ENCODE measurements at regions not wholly inside any gene's neighbourhood (a gene's known extent, or its start where the extent isn't known, plus 50 kb on each side); places are given as distances from the start of the nearest gene placed in this dataset.
"Not testable (repeated sequence)": the region's sequence is repeated elsewhere in the genome, so short reads cannot be mapped to it uniquely, and the experiment has no call there.

GRCh38 chr14:53380052-53380866 lies 227.1 kb upstream of the DDHD1 start:
- Mint-ChIP-seq H3K27ac (no peak overlapping the region), H3K9me3 (no peaks in the 10 kb centered on the region), H3K4me1 (ENCODE audit: low read depth) (no peaks in the 10 kb centered on the region), H3K27me3 (ENCODE audit: low read depth) (no peaks in the 10 kb centered on the region), H3K4me3 (ENCODE audit: low read depth) (no peak overlapping the region), H3K36me3 (ENCODE audit: low read depth) (no peaks in the 10 kb centered on the region)
- intact Hi-C loops (cut with micrococcal nuclease): no loop called here
- no peak for DNase-seq (ENCODE audit: low spot score)

GRCh38 chr14:53378142-53378541 lies 225.0 kb upstream of the DDHD1 start:
- Mint-ChIP-seq H3K27me3 (ENCODE audit: low read depth) (no peaks in the 10 kb centered on the region), H3K9me3 (no peaks in the 10 kb centered on the region), H3K4me1 (ENCODE audit: low read depth) (no peaks in the 10 kb centered on the region), H3K36me3 (ENCODE audit: low read depth) (no peaks in the 10 kb centered on the region), H3K4me3 (ENCODE audit: low read depth) (no peak overlapping the region), H3K27ac (no peak overlapping the region)
- intact Hi-C loops (cut with micrococcal nuclease): no loop called here
- no peak for DNase-seq (ENCODE audit: low spot score)

- H3K4me1 Mint-ChIP-seq (ENCODE audit: low read depth): no peaks in the 10 kb centered on the region
- H3K9me3 Mint-ChIP-seq: no peaks in the 10 kb centered on the region
- H3K27me3 Mint-ChIP-seq (ENCODE audit: low read depth): no peaks in the 10 kb centered on the region
- H3K27ac Mint-ChIP-seq: no peak overlapping the region
- no peak overlapping the region for H3K4me3 Mint-ChIP-seq (ENCODE audit: low read depth)
- no peak for DNase-seq (ENCODE audit: low spot score)
- no peaks in the 10 kb centered on the region for H3K36me3 Mint-ChIP-seq (ENCODE audit: low read depth)
- intact Hi-C loops (cut with micrococcal nuclease): no loop called here
Observed at GRCh38 chr14:53376064-53376463, 222.9 kb upstream of the DDHD1 start.

- no peaks in the 10 kb centered on the region for H3K4me1 Mint-ChIP-seq (ENCODE audit: low read depth)
- intact Hi-C loops (cut with micrococcal nuclease): no loop called here
Observed at GRCh38 chr14:53375599-53375998, 222.5 kb upstream of the DDHD1 start.

GRCh38 chr14:53368711-53369201 lies 215.6 kb upstream of the DDHD1 start:
- Mint-ChIP-seq H3K27ac (no peak overlapping the region), H3K27me3 (ENCODE audit: low read depth) (no peaks in the 10 kb centered on the region)

More at GRCh38 chr14:53375599-53375998, 222.5 kb upstream of the DDHD1 start:
- Mint-ChIP-seq H3K27ac (no peak overlapping the region), H3K4me3 (ENCODE audit: low read depth) (no peak overlapping the region), H3K36me3 (ENCODE audit: low read depth) (no peaks in the 10 kb centered on the region), H3K27me3 (ENCODE audit: low read depth) (no peaks in the 10 kb centered on the region), H3K9me3 (no peaks in the 10 kb centered on the region)
- DNase-seq (ENCODE audit: low spot score): no peak

GRCh38 chr14:53368066-53368465 lies 214.9 kb upstream of the DDHD1 start:
- H3K4me3 Mint-ChIP-seq (ENCODE audit: low read depth): no peak overlapping the region
- intact Hi-C loops (cut with micrococcal nuclease): no loop called here
- DNase-seq (ENCODE audit: low spot score): no peak
- H3K27ac Mint-ChIP-seq: no peak overlapping the region
- no peaks in the 10 kb centered on the region for H3K36me3 Mint-ChIP-seq (ENCODE audit: low read depth)
- no peaks in the 10 kb centered on the region for H3K4me1 Mint-ChIP-seq (ENCODE audit: low read depth)
- H3K27me3 Mint-ChIP-seq (ENCODE audit: low read depth): no peaks in the 10 kb centered on the region
- H3K9me3 Mint-ChIP-seq: peaks cover under 1% of the 10 kb centered on the region

More at GRCh38 chr14:53368711-53369201, 215.6 kb upstream of the DDHD1 start:
- H3K4me3 Mint-ChIP-seq (ENCODE audit: low read depth): no peak overlapping the region
- intact Hi-C loops (cut with micrococcal nuclease): no loop called here
- H3K4me1 Mint-ChIP-seq (ENCODE audit: low read depth): no peaks in the 10 kb centered on the region
- no peaks in the 10 kb centered on the region for H3K36me3 Mint-ChIP-seq (ENCODE audit: low read depth)
- no peak for DNase-seq (ENCODE audit: low spot score)
- no peaks in the 10 kb centered on the region for H3K9me3 Mint-ChIP-seq

- no peaks in the 10 kb centered on the region for H3K36me3 Mint-ChIP-seq (ENCODE audit: low read depth)
- H3K27ac Mint-ChIP-seq: no peak overlapping the region
- H3K4me3 Mint-ChIP-seq (ENCODE audit: low read depth): no peak overlapping the region
- no peaks in the 10 kb centered on the region for H3K4me1 Mint-ChIP-seq (ENCODE audit: low read depth)
- intact Hi-C loops (cut with micrococcal nuclease): no loop called here
- peaks cover 3% of the 10 kb centered on the region for H3K9me3 Mint-ChIP-seq
- no peaks in the 10 kb centered on the region for H3K27me3 Mint-ChIP-seq (ENCODE audit: low read depth)
- no peak for DNase-seq (ENCODE audit: low spot score)
Observed at GRCh38 chr14:53367644-53368026, 214.5 kb upstream of the DDHD1 start.

- Mint-ChIP-seq H3K36me3 (ENCODE audit: low read depth) (no peaks in the 10 kb centered on the region), H3K27me3 (ENCODE audit: low read depth) (no peaks in the 10 kb centered on the region), H3K4me1 (ENCODE audit: low read depth) (no peaks in the 10 kb centered on the region), H3K4me3 (ENCODE audit: low read depth) (no peak overlapping the region), H3K27ac (no peak overlapping the region), H3K9me3 (peaks cover 3% of the 10 kb centered on the region)
- intact Hi-C loops (cut with micrococcal nuclease): no loop called here
- DNase-seq (ENCODE audit: low spot score): no peak
Observed at GRCh38 chr14:53365486-53366130, 212.5 kb upstream of the DDHD1 start.

- not testable (repeated sequence) for H3K27ac Mint-ChIP-seq; H3K36me3 Mint-ChIP-seq (ENCODE audit: low read depth); H3K9me3 Mint-ChIP-seq
Observed at GRCh38 chr14:53362916-53363315, 209.8 kb upstream of the DDHD1 start.

GRCh38 chr14:53360829-53361228 lies 207.7 kb upstream of the DDHD1 start:
- no peaks in the 10 kb centered on the region for H3K27me3 Mint-ChIP-seq (ENCODE audit: low read depth)
- no peak overlapping the region for H3K27ac Mint-ChIP-seq
- peaks cover 9% of the 10 kb centered on the region for H3K9me3 Mint-ChIP-seq
- DNase-seq (ENCODE audit: low spot score): no peak
- intact Hi-C loops (cut with micrococcal nuclease): no loop called here
- no peak overlapping the region for H3K4me3 Mint-ChIP-seq (ENCODE audit: low read depth)
- no peaks in the 10 kb centered on the region for H3K4me1 Mint-ChIP-seq (ENCODE audit: low read depth)
- H3K36me3 Mint-ChIP-seq (ENCODE audit: low read depth): no peaks in the 10 kb centered on the region

More at GRCh38 chr14:53362916-53363315, 209.8 kb upstream of the DDHD1 start:
- H3K4me3 Mint-ChIP-seq (ENCODE audit: low read depth); DNase-seq (ENCODE audit: low spot score); intact Hi-C loops (cut with micrococcal nuclease); H3K4me1 Mint-ChIP-seq (ENCODE audit: low read depth); H3K27me3 Mint-ChIP-seq (ENCODE audit: low read depth): not testable (repeated sequence)

- intact Hi-C loops (cut with micrococcal nuclease): no loop called here
- peaks cover 9% of the 10 kb centered on the region for H3K9me3 Mint-ChIP-seq
- peaks cover 1% of the 10 kb centered on the region for H3K4me1 Mint-ChIP-seq (ENCODE audit: low read depth)
- H3K4me3 Mint-ChIP-seq (ENCODE audit: low read depth): no peak overlapping the region
- H3K27ac Mint-ChIP-seq: no peak overlapping the region
- DNase-seq (ENCODE audit: low spot score): no peak
- no peaks in the 10 kb centered on the region for H3K27me3 Mint-ChIP-seq (ENCODE audit: low read depth)
- no peaks in the 10 kb centered on the region for H3K36me3 Mint-ChIP-seq (ENCODE audit: low read depth)
Observed at GRCh38 chr14:53358166-53358565, 205.0 kb upstream of the DDHD1 start.

GRCh38 chr14:53356361-53357150 lies 203.4 kb upstream of the DDHD1 start:
- no peak for DNase-seq (ENCODE audit: low spot score)
- H3K27me3 Mint-ChIP-seq (ENCODE audit: low read depth): no peaks in the 10 kb centered on the region
- H3K4me3 Mint-ChIP-seq (ENCODE audit: low read depth): no peak overlapping the region
- peaks cover 5% of the 10 kb centered on the region for H3K9me3 Mint-ChIP-seq
- no peaks in the 10 kb centered on the region for H3K36me3 Mint-ChIP-seq (ENCODE audit: low read depth)
- no peak overlapping the region for H3K27ac Mint-ChIP-seq
- intact Hi-C loops (cut with micrococcal nuclease): no loop called here
- H3K4me1 Mint-ChIP-seq (ENCODE audit: low read depth): peaks cover 1% of the 10 kb centered on the region

All from activated T-helper 2 cell treated with anti-CD3 and anti-CD28 coated beads, Interferon-gamma antibody, Interleukin-2, Interleukin-4, amounts not matched to agents 10 μg/mL and 5 μg/mL and 100 μg/mL, durations not matched to agents 14 hours and 24 hours and 36 hours (primary cell).